KG1 (cell line): ENCODE measurements at regions not wholly inside any gene's neighbourhood (a gene's known extent, or its start where the extent isn't known, plus 50 kb on each side); places are given as distances from the start of the nearest gene placed in this dataset.

Source experiments
- DNase-seq: peaks from one replicate; lab custom pipeline; 2025; lab: John Stamatoyannopoulos, UW

GRCh38 chr13:55467476-55467875 is 1673.2 kb upstream of the PRR20A start:
- DNase-seq = no peak

GRCh38 chr13:55483626-55484158 is 1657.0 kb upstream of the PRR20A start:
- DNase-seq = no peak

- DNase-seq = no peak
Measured at GRCh38 chr13:55493297-55493696, 1647.4 kb upstream of the PRR20A start.

GRCh38 chr13:55497486-55497885 is 1643.2 kb upstream of the PRR20A start:
- no peak for DNase-seq

DNA sequence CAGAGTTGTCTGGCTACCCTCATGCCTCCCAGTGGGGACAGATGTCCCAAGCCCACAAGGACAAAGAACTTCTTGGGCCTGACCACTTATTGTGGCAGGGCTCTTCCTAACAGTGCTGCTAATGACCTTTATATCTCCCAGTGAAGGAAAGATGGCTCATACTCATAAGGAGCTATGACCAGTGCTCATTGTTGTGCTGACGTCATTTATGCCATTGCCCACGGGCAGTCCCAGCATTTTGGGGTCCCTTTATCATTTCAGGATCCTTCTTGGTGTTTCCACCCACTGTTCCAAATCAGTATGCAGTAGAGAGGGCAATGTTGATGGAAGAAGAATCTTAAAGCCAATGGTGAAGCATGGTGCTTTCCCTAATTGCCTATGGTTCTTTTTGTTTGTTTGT is 1640.0 kb upstream of the PRR20A start:
- no peak for DNase-seq

DNA sequence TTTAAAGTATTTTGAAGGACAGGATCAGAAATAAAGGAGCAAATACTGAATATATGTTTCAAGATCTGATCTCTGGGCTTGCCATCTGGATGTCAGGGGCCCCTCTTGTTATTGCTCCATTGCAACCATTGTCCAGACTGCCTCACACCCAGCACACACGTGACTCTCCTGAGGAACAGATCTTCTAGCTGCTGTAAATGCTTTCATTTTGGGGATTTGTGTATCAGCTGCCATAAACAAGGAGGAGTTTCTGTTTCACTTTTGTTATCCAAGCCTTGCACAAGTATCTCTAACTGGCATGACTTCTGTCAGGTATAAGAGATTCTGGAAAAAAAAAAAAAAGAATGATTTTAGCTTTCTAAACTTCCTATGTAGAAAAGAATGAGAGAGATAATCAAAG is 1624.1 kb upstream of the PRR20A start:
- no peak for DNase-seq

- DNase-seq = no peak
Measured at GRCh38 chr13:55517312-55517711, 1623.4 kb upstream of the PRR20A start.

DNA sequence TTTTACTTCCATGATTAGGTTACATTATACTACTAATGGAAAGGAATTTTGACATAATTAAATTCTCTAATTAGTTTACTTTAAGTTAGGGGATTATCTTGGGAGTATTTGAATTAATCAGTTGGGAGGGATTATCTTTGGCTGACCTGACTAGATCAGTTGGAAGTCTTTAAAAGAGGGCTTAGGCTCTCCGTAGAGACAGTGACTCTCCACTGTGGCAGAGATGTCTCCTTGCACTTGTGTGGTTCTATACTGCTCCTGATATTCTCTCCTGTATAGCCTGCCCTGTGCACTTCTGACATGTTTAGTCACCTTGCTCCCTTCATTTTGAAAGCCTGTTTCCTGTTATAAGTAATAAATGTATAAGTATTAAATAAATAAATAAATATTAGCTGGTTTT is 1612.3 kb upstream of the PRR20A start:
- no peak for DNase-seq

GRCh38 chr13:55534306-55534705 is 1606.4 kb upstream of the PRR20A start:
- DNase-seq = no peak

- no peak for DNase-seq
Measured at GRCh38 chr13:55538424-55538823, 1602.3 kb upstream of the PRR20A start.

DNA sequence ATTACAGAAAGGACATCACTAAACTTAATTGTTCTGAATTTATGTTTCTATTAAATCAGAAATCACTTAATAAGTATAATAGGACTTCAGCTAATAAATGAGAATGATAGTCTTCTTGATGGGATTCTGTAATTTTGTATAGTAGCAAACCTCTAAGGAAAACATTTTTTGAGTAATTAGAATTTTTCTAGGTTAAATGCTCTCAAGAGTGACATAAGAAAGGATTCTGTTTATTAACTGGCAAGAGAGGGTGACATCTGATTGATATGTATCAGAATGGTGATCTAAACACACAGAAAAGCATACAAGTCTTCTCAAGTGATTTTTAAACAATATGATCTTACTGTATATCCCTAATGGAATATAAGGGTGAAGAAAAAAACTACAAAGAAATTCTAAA is 1597.7 kb upstream of the PRR20A start:
- no peak for DNase-seq

DNA sequence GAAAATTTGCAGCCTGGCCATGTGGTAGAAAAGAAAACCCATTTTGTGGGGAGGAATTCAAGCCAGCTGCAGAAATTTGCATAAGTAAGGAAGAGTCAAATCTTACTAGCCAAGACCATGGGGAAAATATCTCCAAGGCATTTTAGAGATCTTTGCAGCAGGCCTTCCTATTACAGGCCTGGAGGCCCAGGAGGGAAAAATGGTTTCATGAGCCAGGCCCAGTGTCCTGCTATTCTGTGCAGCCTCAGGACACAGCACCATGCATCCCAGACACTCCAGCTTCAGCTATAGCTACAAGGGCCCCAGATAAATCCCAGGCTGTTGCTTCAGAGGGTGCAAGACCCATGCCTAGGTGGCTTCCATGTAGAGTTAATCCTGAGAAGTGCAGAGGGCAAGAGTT is 1590.1 kb upstream of the PRR20A start:
- no peak for DNase-seq

DNA sequence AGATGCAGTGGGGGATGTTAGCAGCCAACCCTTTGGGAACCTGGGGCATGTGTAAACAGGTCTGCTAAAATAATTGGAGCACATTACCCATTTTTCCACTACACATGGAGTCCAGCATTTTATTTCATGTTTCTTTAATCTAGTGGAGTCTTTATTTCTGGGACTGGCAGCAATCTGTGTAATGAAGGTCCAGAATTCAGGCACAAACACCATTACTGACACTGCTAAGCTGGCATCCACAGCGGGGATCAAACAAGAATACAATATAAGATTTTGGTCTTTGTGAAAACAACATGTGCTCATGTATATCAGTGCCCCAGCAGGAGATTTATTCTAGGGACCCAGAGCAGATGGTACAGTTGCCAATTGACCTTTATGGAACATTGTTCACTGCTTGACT is 1587.0 kb upstream of the PRR20A start:
- DNase-seq = no peak

- DNase-seq = no peak
Measured at GRCh38 chr13:55554741-55555140, 1586.0 kb upstream of the PRR20A start.

DNA sequence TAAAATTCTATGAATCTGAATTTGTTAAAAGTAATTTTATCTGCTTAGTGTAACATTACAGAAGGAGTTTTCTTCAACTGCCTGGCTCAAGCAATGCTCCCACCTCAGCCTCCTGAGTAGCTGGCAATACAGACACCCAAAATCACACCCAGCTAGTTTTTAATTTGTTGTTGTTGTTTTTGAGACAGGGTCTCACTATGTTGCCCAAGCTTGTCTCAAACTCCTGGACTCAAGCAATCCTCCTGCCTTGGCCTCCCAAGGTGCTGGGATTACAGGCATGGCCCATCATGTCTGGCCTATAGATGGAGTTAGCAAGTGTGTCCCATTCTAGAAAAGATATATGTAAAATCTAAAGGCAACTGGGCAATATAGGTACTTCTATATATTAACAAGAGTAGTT is 1580.4 kb upstream of the PRR20A start:
- no peak for DNase-seq

DNA sequence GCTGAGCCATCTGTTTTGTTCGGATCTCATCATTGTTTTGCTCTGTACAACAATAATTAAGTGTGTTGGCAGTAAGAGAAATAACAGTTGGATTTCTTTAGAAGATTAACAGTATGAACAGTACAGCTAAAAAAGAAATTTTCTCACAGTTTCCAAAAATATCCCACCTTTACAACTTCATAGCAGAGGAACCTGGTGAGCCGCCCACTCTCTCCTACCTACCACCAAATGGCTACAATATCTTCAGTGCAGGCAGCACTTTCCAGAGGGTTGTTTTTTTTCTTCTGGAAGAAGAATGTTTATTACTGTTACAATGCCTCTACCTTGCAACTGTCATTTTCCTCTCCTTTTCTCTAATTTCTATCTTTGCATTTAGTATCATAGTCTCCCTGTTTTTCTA is 1577.5 kb upstream of the PRR20A start:
- DNase-seq = no peak

GRCh38 chr13:55566334-55566733 is 1574.4 kb upstream of the PRR20A start:
- no peak for DNase-seq

- DNase-seq = no peak
Measured at GRCh38 chr13:55566779-55567178, 1573.9 kb upstream of the PRR20A start.

- no peak for DNase-seq
Measured at GRCh38 chr13:55567721-55568625, 1572.7 kb upstream of the PRR20A start.

- DNase-seq = no peak
Measured at GRCh38 chr13:55569082-55569481, 1571.6 kb upstream of the PRR20A start.

DNA sequence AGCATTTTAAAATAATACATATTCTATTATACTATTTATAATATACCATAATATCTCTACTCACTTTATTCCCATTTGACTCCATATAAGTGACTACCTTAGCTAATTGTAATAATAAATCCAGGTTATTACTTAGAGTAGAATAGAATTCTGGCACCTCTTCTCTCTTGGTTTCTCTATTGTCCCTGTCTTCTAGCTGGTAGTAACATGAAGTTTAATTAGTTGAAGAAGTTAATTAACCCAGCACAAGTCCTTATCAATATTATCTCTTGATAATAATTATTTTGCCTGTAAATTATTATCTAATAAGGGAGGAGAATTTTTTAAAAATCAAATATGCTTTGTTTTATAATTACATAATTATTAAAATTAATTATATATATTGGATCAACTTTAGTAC is 1571.2 kb upstream of the PRR20A start:
- no peak for DNase-seq

DNA sequence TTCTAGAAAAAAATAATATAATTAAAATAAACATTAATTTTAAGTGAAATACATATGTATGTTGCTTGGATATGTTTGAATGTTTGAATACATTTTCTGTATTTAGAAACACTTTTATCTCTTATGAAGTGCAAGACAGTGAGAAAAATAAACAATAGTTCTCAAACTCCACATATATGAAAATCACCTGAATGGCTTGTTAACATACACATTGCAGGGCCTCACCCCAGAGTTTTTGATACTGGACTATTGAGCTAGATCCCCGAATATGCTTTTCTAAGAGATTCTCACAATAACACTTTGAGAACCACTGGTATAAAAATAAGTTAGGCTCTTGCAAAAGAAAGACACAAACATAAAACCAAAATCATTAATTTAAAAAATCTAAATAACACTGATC is 1570.3 kb upstream of the PRR20A start:
- no peak for DNase-seq

DNA sequence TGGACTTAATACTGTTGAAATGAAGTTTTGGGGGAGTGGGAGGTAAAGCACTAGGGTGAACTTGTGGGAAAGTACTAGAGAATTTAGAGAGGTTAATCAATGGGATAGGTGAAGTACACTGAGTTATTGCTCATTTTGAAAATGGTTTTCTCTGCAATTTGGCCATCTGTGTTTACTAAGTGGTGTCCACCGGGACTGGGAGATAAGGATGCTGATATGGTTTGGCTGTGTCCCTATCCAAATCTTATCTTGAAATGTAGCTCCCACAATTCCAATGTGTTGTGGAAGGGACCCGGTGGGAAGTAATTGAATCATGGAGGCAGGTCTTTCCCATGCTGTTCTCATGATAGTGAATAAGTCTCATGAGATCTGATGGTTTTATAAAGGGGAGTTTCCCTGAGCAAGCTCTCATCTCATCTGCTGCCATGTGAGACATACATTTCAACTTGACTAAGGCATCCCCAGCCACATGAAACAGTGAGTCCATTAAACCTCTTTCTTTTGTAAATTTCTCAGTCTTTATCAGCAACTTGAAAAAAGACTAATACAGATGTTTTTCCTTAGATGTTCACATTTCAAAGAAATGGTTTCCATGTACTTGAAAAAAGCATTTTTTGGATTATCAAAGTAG is 1569.4 kb upstream of the PRR20A start:
- no peak for DNase-seq
